Heart left ventricle (tissue), 13 donors: ENCODE measurements at regions not wholly inside any gene's neighbourhood (a gene's known extent, or its start where the extent isn't known, plus 50 kb on each side); places are given as distances from the start of the nearest gene placed in this dataset.

Experiments used
- CTCF ChIP-seq, 12 donors: fragments of 200-600 bp; sonication (generic) in 4 of 12; IDR thresholded peaks; one replicate each; pipeline versions ENCODE4 v1.5.0 to v1.8.0; 2018 to 2022; ENCODE audit warnings: antibody characterized with exemption in 12 of 12, mild to moderate bottlenecking in 5 of 12
- POLR2A ChIP-seq, 2 donors: fragments of 450-650 bp; IDR thresholded peaks; one replicate each; pipeline ENCODE4 v1.6.1; 2017; ENCODE audit warnings: antibody characterized with exemption in 2 of 2, mild to moderate bottlenecking in 2 of 2, moderate library complexity in 2 of 2
- donor health status: ischemic (EF 13 %, LVEDD 7.1; RV severe dilation, severe dysfunction).
- donor health status: DM: no; HTN: yes; CAD: no.
- donor health status: DM: no; HTN: no; CAD: no.
- donor health status: ischemic (EF 25% LVEDD 6.9; RV normal size, moderate dysfunction).
- donor health status: ischemic (EF 25% LVEDD 5.7; RV mildly dilated, moderate dysfunction).
- donor health status: ischemic (EF 35%, LVEDD 5.7; RV mildly dilated, moderate dysfunction).
- donor health status: nonischemic (EF 11% LVEDD 7.7; RV severe dilation, severe dysfunction).
- donor health status: DM: yes; HTN: yes; CAD: no.
- donor health status: PGD.
- donor health status: ischemic (EF 29% LVEDD 5.4; RV normal size, mild dysfunction).
- donor health status: nonischemic (EF 23%, LVEDD 6.1; RV moderate dilation, normal function).

- TF ChIP-seq CTCF (IDR thresholded peaks at IDR 0.05) (no peak), POLR2A (IDR thresholded peaks at IDR 0.05) (no peak)
These were observed 316.9 kb downstream of the HAPSTR1 start for GRCh38 chr16:9408297-9408878.
